Activated CD8-positive, alpha-beta T cell treated with anti-CD3 and anti-CD28 coated beads, Interleukin-2, amount 10 ng/mL, durations not matched to agents 7 days and 5 days (primary cell): ENCODE measurements at regions not wholly inside any gene's neighbourhood (a gene's known extent, or its start where the extent isn't known, plus 50 kb on each side); places are given as distances from the start of the nearest gene placed in this dataset.
"Not testable (repeated sequence)": the region's sequence is repeated elsewhere in the genome, so short reads cannot be mapped to it uniquely, and the experiment has no call there.

Experiments used
- ATAC-seq: fragments of 150-1000 bp; cut with Tn5 transposase; one replicate; pipeline ENCODE4 v1.10.0; 2021; ENCODE audit warnings: moderate library complexity
- CTCF ChIA-PET: fragments of 350-600 bp; sonication (Branson Sonifier 250); formaldehyde crosslinking; loops from one replicate; lab custom pipeline; 2021; ENCODE audit warnings: antibody characterized with exemption; lab: Charles Lee
- POLR2A ChIA-PET: fragments of 350-600 bp; sonication (Branson Sonifier 250); formaldehyde crosslinking; loops from one replicate; lab custom pipeline; 2021; ENCODE audit warnings: antibody characterized with exemption; lab: Charles Lee
- DNase-seq: peaks from one replicate; pipeline ENCODE4 v3.0.0-alpha.2; 2020
- H3K27ac Mint-ChIP-seq: one replicate; pipeline ENCODE4 v1.8.0; 2021; ENCODE audit warnings: mild to moderate bottlenecking, mixed read lengths
- H3K27me3 Mint-ChIP-seq: one replicate; pipeline ENCODE4 v1.8.0; 2021; ENCODE audit warnings: low read depth, mixed read lengths
- H3K36me3 Mint-ChIP-seq: one replicate; pipeline ENCODE4 v1.8.0; 2021; ENCODE audit warnings: low read depth, mixed read lengths
- H3K4me1 Mint-ChIP-seq: one replicate; pipeline ENCODE4 v1.8.0; 2021; ENCODE audit warnings: low read depth, mixed read lengths
- H3K4me3 Mint-ChIP-seq: one replicate; pipeline ENCODE4 v1.8.0; 2021; ENCODE audit warnings: mild to moderate bottlenecking, mixed read lengths
- H3K9me3 Mint-ChIP-seq: one replicate; pipeline ENCODE4 v1.8.0; 2022; ENCODE audit warnings: mixed read lengths; ENCODE audit not compliant: insufficient read depth

DNA sequence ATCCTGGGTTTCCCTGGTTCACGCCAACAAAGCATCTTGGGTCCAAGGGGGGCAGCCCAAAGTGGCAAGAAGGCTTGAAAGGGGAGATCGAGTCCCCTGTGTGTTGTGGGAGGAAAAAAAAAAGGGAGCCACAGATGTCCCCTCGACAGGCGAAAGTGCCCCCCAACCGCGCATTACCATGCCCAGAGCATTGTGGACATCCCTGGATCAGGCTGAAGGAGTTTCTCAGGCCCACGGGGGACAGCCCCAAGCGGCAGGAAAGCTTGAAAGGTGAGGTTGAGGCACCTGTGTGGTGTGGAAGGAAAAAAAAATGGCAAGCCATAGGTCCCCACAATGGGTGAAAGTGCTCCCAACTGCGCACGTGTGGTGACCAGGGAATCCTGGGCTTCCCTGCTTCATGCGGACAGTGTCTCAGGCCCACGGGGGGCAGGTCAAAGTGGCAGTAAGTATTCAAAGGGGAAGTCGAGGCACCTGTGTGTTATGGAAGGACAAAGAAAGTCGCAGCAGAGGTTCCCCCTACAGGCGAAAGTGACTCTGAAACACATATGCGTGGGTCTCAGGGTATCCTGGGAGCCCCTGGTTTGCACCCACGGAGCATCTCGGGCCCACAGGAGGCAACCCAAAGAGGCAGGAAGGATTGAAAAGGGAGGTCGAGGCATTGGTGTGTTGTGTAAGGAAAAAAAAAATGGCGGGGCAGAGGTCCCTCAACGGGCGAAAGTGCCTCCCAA, 580.1 kb downstream of the ALG10 start:
- Mint-ChIP-seq H3K27ac (no peak overlapping the region), H3K4me3 (no peak overlapping the region), H3K9me3 (peaks cover 46% of the 10 kb centered on the region), H3K36me3 (no peaks in the 10 kb centered on the region), H3K27me3 (no peaks in the 10 kb centered on the region), H3K4me1 (no peaks in the 10 kb centered on the region)
- CTCF ChIA-PET: no interaction called here
- ATAC-seq (no peak), DNase-seq (no peak)
- POLR2A ChIA-PET: no interaction called here

DNA sequence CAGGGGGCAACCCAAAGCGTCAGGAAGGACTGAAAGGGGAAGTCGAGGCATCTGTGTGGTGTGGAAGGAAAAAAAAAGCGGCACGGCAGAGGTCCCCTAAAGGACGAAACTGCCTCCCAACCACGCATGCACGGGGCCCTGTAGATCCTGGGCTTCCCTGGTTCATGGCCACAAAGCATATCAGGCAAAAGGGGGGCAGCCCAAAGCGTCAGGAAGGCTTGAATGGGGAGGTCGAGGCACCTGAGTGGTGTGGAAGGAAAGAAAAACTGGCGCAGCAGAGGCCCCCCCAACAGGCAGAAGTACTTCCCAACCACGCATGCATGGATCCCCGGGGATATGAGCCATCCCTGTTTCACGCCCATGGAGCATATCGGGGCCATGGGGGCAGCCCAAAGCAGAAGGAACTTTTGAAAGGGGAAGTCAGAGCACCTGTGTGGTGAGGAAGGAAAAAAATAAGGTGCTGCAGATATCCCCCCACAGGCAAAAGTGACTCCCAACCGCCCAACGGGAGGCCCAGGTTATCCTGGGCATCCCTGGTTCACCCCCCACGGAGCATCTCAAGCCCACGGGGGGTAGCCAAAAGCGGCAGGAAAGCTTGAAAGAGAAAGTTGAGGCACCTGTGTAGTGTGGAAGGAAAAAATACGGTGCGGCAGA, 581.2 kb downstream of the ALG10 start:
- DNase-seq: no peak
- no peak overlapping the region for H3K4me3 Mint-ChIP-seq
- no peaks in the 10 kb centered on the region for H3K27me3 Mint-ChIP-seq
- H3K36me3 Mint-ChIP-seq: no peaks in the 10 kb centered on the region
- ChIA-PET CTCF (no interaction called here), POLR2A (no interaction called here)
- H3K27ac Mint-ChIP-seq: no peak overlapping the region
- H3K4me1 Mint-ChIP-seq: no peaks in the 10 kb centered on the region
- peaks cover 39% of the 10 kb centered on the region for H3K9me3 Mint-ChIP-seq
- ATAC-seq: no peak

GRCh38 chr12:34604227-34604626, 581.9 kb downstream of the ALG10 start:
- DNase-seq (no peak), ATAC-seq (no peak)
- Mint-ChIP-seq H3K27me3 (no peaks in the 10 kb centered on the region), H3K36me3 (no peaks in the 10 kb centered on the region), H3K27ac (no peak overlapping the region), H3K9me3 (peaks cover 32% of the 10 kb centered on the region), H3K4me1 (no peaks in the 10 kb centered on the region), H3K4me3 (no peak overlapping the region)
- CTCF ChIA-PET: no interaction called here
- POLR2A ChIA-PET: no interaction called here

DNA sequence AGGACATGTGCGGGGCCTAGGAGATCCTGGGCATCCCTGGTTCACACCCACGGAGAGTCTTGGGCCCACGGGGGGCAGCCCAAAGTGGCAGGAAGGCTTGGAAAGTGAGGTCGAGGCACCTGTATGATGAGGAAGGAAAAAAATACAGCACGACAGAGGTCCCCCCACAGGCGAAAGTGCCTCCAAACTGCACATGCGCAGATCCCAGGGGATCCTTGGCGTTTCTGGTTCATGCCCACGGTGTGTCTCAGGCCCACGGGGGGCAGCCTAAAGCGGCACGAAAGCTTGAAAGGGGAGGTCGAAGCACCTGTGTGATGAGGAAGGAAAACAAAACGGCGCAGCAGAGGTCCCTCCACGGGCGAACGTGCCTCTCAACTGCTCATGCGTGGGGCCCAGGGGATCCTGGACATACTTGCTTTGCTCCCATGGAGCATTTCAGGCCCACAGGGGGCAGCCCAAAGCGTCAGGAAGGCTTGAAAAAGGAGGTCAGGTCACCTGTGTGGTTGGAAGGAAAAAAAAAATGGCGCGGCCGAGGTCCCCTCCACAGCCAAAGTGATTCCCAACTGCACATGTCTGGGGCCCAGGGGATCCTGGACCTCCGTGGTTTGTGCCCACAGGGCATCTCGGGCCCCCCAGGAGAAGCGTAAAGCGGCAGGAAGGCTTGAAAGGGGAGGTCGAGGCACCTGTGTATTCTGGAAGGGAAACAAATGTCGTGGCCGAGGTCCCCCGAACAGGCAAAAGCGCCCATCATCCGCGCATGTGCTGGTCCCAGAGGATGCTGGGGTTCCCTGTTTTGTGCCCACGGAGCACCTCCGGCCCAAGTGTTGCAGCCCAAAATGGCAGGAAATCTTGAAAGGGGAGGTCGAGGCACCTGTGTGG, 582.6 kb downstream of the ALG10 start:
- H3K9me3 Mint-ChIP-seq: peaks cover 32% of the 10 kb centered on the region
- no peak for DNase-seq
- ATAC-seq: no peak
- no peaks in the 10 kb centered on the region for H3K36me3 Mint-ChIP-seq
- no peak overlapping the region for H3K27ac Mint-ChIP-seq
- no peaks in the 10 kb centered on the region for H3K27me3 Mint-ChIP-seq
- POLR2A ChIA-PET: no interaction called here
- CTCF ChIA-PET: no interaction called here
- no peak overlapping the region for H3K4me3 Mint-ChIP-seq
- H3K4me1 Mint-ChIP-seq: no peaks in the 10 kb centered on the region

- Mint-ChIP-seq H3K27ac (no peak overlapping the region), H3K36me3 (no peaks in the 10 kb centered on the region), H3K4me1 (no peaks in the 10 kb centered on the region), H3K9me3 (peaks cover 33% of the 10 kb centered on the region), H3K4me3 (no peak overlapping the region), H3K27me3 (no peaks in the 10 kb centered on the region)
- POLR2A ChIA-PET: no interaction called here
- CTCF ChIA-PET: no interaction called here
- DNase-seq (no peak), ATAC-seq (no peak)
Observed at GRCh38 chr12:34605510-34605887, 583.2 kb downstream of the ALG10 start.

GRCh38 chr12:34605955-34606748, 583.9 kb downstream of the ALG10 start:
- H3K27me3 Mint-ChIP-seq: no peaks in the 10 kb centered on the region
- CTCF ChIA-PET: no interaction called here
- H3K36me3 Mint-ChIP-seq: no peaks in the 10 kb centered on the region
- no peaks in the 10 kb centered on the region for H3K4me1 Mint-ChIP-seq
- ATAC-seq (no peak), DNase-seq (no peak)
- H3K4me3 Mint-ChIP-seq: no peak overlapping the region
- POLR2A ChIA-PET: no interaction called here
- H3K9me3 Mint-ChIP-seq: peaks cover 30% of the 10 kb centered on the region
- H3K27ac Mint-ChIP-seq: no peak overlapping the region

- POLR2A ChIA-PET: no interaction called here
- Mint-ChIP-seq H3K9me3 (peaks cover 35% of the 10 kb centered on the region), H3K27me3 (no peaks in the 10 kb centered on the region), H3K27ac (no peak overlapping the region), H3K4me3 (no peak overlapping the region), H3K36me3 (no peaks in the 10 kb centered on the region), H3K4me1 (no peaks in the 10 kb centered on the region)
- ATAC-seq (no peak), DNase-seq (no peak)
- CTCF ChIA-PET: no interaction called here
Observed at GRCh38 chr12:34606749-34607519, 584.6 kb downstream of the ALG10 start.

DNA sequence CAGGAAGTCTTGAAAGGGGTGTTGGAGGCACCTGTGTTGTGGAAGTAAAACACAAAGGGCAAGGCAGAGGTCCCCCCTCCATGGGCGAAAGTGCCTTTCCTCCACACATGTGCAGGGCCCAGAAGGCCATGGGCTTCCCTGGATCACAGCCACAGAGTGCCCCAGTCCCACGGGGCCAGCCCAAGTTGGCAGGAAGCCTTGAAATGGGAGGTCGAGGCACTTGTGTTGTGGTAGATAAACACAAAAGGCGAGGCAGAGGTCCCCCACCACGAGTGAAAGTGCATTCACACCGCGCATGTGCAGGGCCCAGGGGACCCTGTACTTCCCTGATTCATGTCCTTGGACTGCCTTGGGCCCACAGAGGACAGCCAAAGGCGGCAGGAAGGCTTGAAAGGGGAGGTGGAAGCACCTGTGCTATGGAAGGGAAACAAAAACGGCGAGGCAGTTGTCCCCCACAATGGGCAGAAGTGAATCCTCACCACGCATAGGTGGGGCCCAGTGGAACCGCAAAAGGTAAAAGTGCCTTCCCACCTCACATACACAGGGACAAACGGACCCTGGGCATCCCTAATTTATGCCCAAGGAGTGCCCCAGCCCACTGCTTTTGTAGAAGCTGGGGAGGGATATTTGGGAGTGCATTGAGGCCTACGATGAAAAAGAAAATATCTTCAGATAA, 585.4 kb downstream of the ALG10 start:
- DNase-seq (no peak), ATAC-seq (no peak)
- Mint-ChIP-seq H3K27me3 (no peaks in the 10 kb centered on the region), H3K4me1 (no peaks in the 10 kb centered on the region), H3K9me3 (peaks cover 34% of the 10 kb centered on the region), H3K27ac (no peak overlapping the region), H3K4me3 (no peak overlapping the region), H3K36me3 (no peaks in the 10 kb centered on the region)
- POLR2A ChIA-PET: no interaction called here
- CTCF ChIA-PET: no interaction called here

DNA sequence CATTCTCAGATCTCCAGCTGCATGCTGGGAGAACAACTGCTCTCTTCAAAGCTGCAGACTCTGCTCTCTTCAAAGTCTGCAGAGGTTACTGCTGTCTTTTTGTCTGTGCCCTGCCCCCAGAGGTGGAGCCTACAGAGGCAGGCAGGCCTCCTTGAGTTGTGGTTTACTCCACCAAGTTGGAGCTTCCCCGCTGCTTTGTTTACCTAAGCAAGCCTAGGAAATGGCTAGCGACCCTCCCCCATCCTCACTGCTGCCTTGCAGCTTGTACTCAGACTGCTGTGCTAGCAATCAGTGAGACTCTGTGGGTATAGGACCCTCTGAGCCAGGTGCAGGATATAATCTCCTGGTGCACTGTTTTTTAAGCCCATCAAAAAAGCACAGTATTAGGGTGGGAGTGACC, 591.7 kb downstream of the ALG10 start:
- CTCF ChIA-PET, H3K4me1 Mint-ChIP-seq, H3K4me3 Mint-ChIP-seq, H3K27me3 Mint-ChIP-seq, DNase-seq, ATAC-seq, H3K27ac Mint-ChIP-seq, POLR2A ChIA-PET, H3K36me3 Mint-ChIP-seq: not testable (repeated sequence)
- peaks cover 47% of the 10 kb centered on the region for H3K9me3 Mint-ChIP-seq

DNA sequence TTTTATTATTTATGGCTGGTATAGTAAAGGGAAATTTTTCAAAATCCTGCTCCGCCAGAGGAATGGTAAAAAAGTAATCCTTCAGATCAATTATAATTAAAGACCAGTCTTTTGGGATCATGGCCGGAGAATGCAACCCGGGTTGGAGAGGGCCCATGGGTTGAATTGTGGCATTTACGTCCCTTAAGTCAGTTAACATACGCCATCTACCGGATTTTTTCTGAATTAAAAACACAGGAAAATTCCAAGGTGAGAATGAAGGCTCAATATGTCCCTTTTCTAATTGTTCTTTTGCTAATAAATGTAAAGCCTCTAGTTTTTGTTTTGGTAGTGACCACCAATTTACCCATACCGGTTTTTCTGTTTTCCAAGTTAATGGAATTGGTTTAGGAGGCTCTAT, 602.8 kb downstream of the ALG10 start:
- no peaks in the 10 kb centered on the region for H3K36me3 Mint-ChIP-seq
- no peaks in the 10 kb centered on the region for H3K27me3 Mint-ChIP-seq
- H3K4me3 Mint-ChIP-seq: no peak overlapping the region
- CTCF ChIA-PET: no interaction called here
- DNase-seq (no peak), ATAC-seq (no peak)
- H3K9me3 Mint-ChIP-seq: peaks cover 40% of the 10 kb centered on the region
- no peaks in the 10 kb centered on the region for H3K4me1 Mint-ChIP-seq
- H3K27ac Mint-ChIP-seq: no peak overlapping the region
- POLR2A ChIA-PET: no interaction called here
